Left ventricle myocardium inferior (tissue), 1 donor: ENCODE measurements at regions not wholly inside any gene's neighbourhood (a gene's known extent, or its start where the extent isn't known, plus 50 kb on each side); places are given as distances from the start of the nearest gene placed in this dataset.

ENCODE experiments used
- DNase-seq: peaks from one replicate; pipeline ENCODE4 v3.0.0-alpha.2; 2020
- H3K27ac ChIP-seq: fragments of 200-600 bp; replicated peaks from 2 replicates; pipeline ENCODE4 v1.8.0; 2021
- H3K27me3 ChIP-seq: fragments of 200-600 bp; 2 replicates; pipeline ENCODE4 v1.8.0; 2021; ENCODE audit warnings: low read depth
- H3K36me3 ChIP-seq: fragments of 200-600 bp; 2 replicates; pipeline ENCODE4 v1.8.0; 2021
- H3K4me1 ChIP-seq: fragments of 200-600 bp; 2 replicates; pipeline ENCODE4 v1.8.0; 2021
- H3K4me3 ChIP-seq: fragments of 200-600 bp; 2 replicates; pipeline ENCODE4 v1.8.0; 2021; ENCODE audit warnings: mild to moderate bottlenecking, moderate library complexity
- H3K9me3 ChIP-seq: fragments of 200-600 bp; replicated peaks from 2 replicates; pipeline ENCODE4 v1.8.0; 2021
- intact Hi-C: fragments of 100-400 bp; cut with micrococcal nuclease; formaldehyde crosslinking; loops from one replicate; pipeline ENCODE4 v1.11.0; 2022
- TF ChIP-seq, protein P1 (sequence below): fragments of 200-600 bp; IDR thresholded peaks from 2 replicates; pipeline ENCODE4 v1.8.0; 2021; ENCODE audit warnings: antibody characterized with exemption, mild to moderate bottlenecking, borderline replicate concordance
- donor health status: DM: no; HTN: yes; CAD: no; lungs with severe emphysema.

GRCh38 chr6:137944793-137945498 is 77.9 kb downstream of the TNFAIP3 start:
- Histone ChIP-seq H3K27ac (no peak overlapping the region), H3K4me3 (no peak overlapping the region), H3K27me3 (no peaks in the 10 kb centered on the region), H3K9me3 (no peaks in the 10 kb centered on the region), H3K36me3 (no peaks in the 10 kb centered on the region), H3K4me1 (no peaks in the 10 kb centered on the region)
- intact Hi-C loops: loop anchor here (5.0 kb wide), 1 partner anchor 238 kb away; no protein-coding TSS in a partner anchor
- TF ChIP-seq, protein P1, sequence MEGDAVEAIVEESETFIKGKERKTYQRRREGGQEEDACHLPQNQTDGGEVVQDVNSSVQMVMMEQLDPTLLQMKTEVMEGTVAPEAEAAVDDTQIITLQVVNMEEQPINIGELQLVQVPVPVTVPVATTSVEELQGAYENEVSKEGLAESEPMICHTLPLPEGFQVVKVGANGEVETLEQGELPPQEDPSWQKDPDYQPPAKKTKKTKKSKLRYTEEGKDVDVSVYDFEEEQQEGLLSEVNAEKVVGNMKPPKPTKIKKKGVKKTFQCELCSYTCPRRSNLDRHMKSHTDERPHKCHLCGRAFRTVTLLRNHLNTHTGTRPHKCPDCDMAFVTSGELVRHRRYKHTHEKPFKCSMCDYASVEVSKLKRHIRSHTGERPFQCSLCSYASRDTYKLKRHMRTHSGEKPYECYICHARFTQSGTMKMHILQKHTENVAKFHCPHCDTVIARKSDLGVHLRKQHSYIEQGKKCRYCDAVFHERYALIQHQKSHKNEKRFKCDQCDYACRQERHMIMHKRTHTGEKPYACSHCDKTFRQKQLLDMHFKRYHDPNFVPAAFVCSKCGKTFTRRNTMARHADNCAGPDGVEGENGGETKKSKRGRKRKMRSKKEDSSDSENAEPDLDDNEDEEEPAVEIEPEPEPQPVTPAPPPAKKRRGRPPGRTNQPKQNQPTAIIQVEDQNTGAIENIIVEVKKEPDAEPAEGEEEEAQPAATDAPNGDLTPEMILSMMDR: peak; percentile 82
- no peak for DNase-seq

DNA sequence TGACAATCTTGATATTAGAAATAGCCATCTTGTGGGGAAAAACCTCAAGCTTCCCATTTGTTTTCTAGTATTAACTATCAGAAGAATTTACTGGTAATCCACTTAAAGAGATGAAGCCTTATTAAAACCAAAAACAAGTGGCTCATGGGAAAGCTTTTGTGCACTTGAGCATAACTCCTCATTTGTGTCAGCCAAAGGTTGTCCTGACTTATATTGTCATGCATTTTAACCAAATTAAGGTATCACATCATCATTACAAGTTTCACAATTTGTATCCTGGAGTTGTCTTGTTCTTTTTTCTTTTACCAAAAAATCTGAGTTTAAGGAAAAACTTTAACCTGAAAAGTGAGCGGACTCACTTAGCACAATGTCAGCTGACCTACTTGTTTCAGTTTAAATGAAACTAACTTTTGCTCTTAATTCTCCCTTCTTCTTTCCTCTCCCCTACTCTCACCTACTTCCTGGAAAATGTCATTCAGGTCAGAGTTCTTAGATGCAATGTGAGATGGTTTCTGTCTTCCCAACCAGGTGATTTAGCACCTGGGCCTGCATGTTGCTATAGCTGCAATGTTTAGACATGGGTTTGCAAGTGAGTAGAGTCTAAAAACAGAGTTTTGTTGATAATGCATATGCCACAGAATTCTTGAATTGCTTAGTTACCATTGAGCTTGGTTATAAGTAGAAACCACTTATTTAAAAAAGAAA is 82.8 kb downstream of the TNFAIP3 start:
- TF ChIP-seq, protein P1: no peak
- Histone ChIP-seq H3K27ac (no peak overlapping the region), H3K9me3 (no peaks in the 10 kb centered on the region), H3K36me3 (no peaks in the 10 kb centered on the region), H3K4me3 (no peak overlapping the region), H3K27me3 (peaks cover 4% of the 10 kb centered on the region), H3K4me1 (no peaks in the 10 kb centered on the region)
- DNase-seq: no peak
- intact Hi-C loops: loop anchor here (5.0 kb wide), 1 partner anchor 243 kb away; no protein-coding TSS in a partner anchor

- Histone ChIP-seq H3K36me3 (no peaks in the 10 kb centered on the region), H3K4me1 (no peaks in the 10 kb centered on the region), H3K9me3 (no peaks in the 10 kb centered on the region), H3K4me3 (no peak overlapping the region), H3K27me3 (peaks cover 4% of the 10 kb centered on the region), H3K27ac (no peak overlapping the region)
- TF ChIP-seq, protein P1: no peak
- intact Hi-C loops: no loop called here
- no peak for DNase-seq
These were observed 83.5 kb downstream of the TNFAIP3 start for GRCh38 chr6:137950581-137950980.

- Histone ChIP-seq H3K4me3 (no peak overlapping the region), H3K4me1 (no peaks in the 10 kb centered on the region), H3K36me3 (no peaks in the 10 kb centered on the region), H3K27ac (no peak overlapping the region), H3K27me3 (peaks cover 4% of the 10 kb centered on the region), H3K9me3 (no peaks in the 10 kb centered on the region)
- TF ChIP-seq, protein P1: no peak
- intact Hi-C loops: no loop called here
- DNase-seq: no peak
These were observed 84.1 kb downstream of the TNFAIP3 start for GRCh38 chr6:137951064-137951597.

DNA sequence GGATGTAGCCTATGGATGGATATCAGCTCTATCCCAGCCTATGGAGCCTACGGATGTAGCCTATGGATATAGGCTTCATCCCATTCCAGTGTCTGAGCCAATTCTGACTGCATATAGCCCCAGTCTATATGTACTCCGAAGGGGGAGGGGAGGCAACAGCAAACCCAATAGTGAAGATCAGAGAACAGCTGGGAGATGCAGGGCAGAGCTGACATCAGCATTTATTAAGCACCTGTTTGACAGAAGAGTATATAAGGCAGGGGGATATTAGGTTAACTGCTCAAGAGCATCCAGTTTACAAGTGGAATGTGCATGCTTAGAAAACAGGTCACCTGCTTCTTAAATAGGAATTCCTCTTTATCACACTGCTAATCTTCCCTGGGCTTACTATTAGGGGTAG is 85.2 kb downstream of the TNFAIP3 start:
- no peak for DNase-seq
- Histone ChIP-seq H3K4me1 (no peaks in the 10 kb centered on the region), H3K36me3 (no peaks in the 10 kb centered on the region), H3K27ac (no peak overlapping the region), H3K27me3 (peaks cover 4% of the 10 kb centered on the region), H3K4me3 (no peak overlapping the region), H3K9me3 (no peaks in the 10 kb centered on the region)
- intact Hi-C loops: no loop called here
- TF ChIP-seq, protein P1: no peak
